ENCODE measurements at regions not wholly inside any gene's neighbourhood (a gene's known extent, or its start where the extent isn't known, plus 50 kb on each side); places are given as distances from the start of the nearest gene placed in this dataset.

DNA sequence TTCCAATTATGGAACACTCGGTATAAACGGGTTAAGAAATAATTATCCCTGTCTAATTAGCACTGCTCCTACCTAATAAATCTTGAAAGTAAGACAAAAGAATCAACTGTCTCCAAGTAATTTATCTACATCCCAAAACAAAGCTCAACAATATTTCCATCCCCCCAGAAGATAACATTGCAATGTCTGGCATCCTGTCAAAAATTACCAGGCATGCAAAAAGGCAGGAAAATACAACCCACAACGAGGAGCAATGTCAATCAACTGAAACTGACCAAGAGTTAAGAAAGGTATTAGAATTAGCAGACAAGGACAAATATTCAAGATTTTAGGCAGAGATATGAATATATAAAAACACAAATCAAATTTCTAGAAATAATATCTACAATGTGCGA lies 84.5 kb upstream of the SVIL start:
- Histone ChIP-seq H3K4me1 (ENCODE audit: control insufficient read depth in 4 of 4, insufficient read depth in 4 of 4, low read length in 3 of 4) (no peaks in the 10 kb centered on the region), H3K36me3 (ENCODE audit: control insufficient read depth in 4 of 4, insufficient read depth in 3 of 4, low read depth in 1 of 4, low read length in 3 of 4) (no peaks in the 10 kb centered on the region), H3K9ac (ENCODE audit: low read depth in 1 of 2, low read length in 2 of 2) (no peak overlapping the region), H3K27ac (ENCODE audit: low read depth in 1 of 2, low read length in 2 of 2) (no peak overlapping the region), H3K9me3 (ENCODE audit: control insufficient read depth in 4 of 4, low read length in 3 of 4) (peaks cover 0 to 2% (median 0%) of the 10 kb centered on the region in 4 donors), H3K27me3 (ENCODE audit: control insufficient read depth in 4 of 4, insufficient read depth in 4 of 4, low read length in 3 of 4) (no peaks in the 10 kb centered on the region), H3K4me3 (ENCODE audit: low read depth in 1 of 3, low read length in 3 of 3) (no peak overlapping the region)
- TF ChIP-seq YY1 (IDR thresholded peaks at IDR 0.05) (no peak), GABPA (IDR thresholded peaks at IDR 0.05 in 1 of 2, conservative IDR thresholded peaks at IDR 0.05 in 1 of 2) (no peak), SP1 (IDR thresholded peaks at IDR 0.05) (no peak), TAF1 (conservative IDR thresholded peaks at IDR 0.05) (no peak), EGR1 (IDR thresholded peaks at IDR 0.05; ENCODE audit: low read depth in 2 of 2) (no peak)
- TF ChIP-seq, protein P1, sequence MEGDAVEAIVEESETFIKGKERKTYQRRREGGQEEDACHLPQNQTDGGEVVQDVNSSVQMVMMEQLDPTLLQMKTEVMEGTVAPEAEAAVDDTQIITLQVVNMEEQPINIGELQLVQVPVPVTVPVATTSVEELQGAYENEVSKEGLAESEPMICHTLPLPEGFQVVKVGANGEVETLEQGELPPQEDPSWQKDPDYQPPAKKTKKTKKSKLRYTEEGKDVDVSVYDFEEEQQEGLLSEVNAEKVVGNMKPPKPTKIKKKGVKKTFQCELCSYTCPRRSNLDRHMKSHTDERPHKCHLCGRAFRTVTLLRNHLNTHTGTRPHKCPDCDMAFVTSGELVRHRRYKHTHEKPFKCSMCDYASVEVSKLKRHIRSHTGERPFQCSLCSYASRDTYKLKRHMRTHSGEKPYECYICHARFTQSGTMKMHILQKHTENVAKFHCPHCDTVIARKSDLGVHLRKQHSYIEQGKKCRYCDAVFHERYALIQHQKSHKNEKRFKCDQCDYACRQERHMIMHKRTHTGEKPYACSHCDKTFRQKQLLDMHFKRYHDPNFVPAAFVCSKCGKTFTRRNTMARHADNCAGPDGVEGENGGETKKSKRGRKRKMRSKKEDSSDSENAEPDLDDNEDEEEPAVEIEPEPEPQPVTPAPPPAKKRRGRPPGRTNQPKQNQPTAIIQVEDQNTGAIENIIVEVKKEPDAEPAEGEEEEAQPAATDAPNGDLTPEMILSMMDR (IDR thresholded peaks at IDR 0.05; ENCODE audit: low read depth, low read length, missing input control): no peak
- TF ChIP-seq, protein P2, sequence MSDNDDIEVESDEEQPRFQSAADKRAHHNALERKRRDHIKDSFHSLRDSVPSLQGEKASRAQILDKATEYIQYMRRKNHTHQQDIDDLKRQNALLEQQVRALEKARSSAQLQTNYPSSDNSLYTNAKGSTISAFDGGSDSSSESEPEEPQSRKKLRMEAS (IDR thresholded peaks at IDR 0.05): no peak
- TF ChIP-seq, protein P3, sequence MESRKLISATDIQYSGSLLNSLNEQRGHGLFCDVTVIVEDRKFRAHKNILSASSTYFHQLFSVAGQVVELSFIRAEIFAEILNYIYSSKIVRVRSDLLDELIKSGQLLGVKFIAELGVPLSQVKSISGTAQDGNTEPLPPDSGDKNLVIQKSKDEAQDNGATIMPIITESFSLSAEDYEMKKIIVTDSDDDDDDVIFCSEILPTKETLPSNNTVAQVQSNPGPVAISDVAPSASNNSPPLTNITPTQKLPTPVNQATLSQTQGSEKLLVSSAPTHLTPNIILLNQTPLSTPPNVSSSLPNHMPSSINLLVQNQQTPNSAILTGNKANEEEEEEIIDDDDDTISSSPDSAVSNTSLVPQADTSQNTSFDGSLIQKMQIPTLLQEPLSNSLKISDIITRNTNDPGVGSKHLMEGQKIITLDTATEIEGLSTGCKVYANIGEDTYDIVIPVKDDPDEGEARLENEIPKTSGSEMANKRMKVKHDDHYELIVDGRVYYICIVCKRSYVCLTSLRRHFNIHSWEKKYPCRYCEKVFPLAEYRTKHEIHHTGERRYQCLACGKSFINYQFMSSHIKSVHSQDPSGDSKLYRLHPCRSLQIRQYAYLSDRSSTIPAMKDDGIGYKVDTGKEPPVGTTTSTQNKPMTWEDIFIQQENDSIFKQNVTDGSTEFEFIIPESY (IDR thresholded peaks at IDR 0.05): no peak
- no peak for DNase-seq (ENCODE audit: low spot score)
- 79% methylated on average over 4 of the region's 4 CpGs for WGBS

DNA sequence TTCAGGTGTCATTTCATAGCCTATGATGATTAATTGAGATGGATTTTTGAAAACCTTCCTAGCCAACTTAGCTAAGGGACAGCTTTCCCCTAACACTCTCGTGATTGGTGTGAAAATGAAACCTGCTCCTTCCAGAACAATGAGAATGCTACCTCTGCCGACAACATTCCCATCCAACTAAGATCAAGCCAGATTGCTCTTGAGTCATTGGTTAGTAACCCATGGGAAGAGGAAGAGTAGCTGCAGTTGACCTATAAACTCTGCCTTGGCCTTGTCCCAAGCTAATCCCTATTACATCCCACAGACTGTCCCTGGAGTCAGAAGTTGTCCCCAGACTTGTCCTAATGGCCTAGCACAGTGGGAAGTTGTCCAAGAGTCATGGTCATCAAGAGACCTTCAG lies 80.5 kb upstream of the SVIL start:
- 92% methylated on average over 2 of the region's 2 CpGs for WGBS
- no peak for DNase-seq (ENCODE audit: low spot score)
- no peak overlapping the region for H3K9ac ChIP-seq (ENCODE audit: low read depth in 1 of 2, low read length in 2 of 2)
- H3K27ac ChIP-seq (ENCODE audit: low read depth in 1 of 2, low read length in 2 of 2): no peak overlapping the region
- no peak overlapping the region for H3K4me3 ChIP-seq (ENCODE audit: low read depth in 1 of 3, low read length in 3 of 3)
- H3K27me3 ChIP-seq (ENCODE audit: control insufficient read depth in 4 of 4, insufficient read depth in 4 of 4, low read length in 3 of 4): no peaks in the 10 kb centered on the region
- H3K4me1 ChIP-seq (ENCODE audit: control insufficient read depth in 4 of 4, insufficient read depth in 4 of 4, low read length in 3 of 4): no peaks in the 10 kb centered on the region
- peaks cover 0 to 2% (median 0%) of the 10 kb centered on the region in 4 donors for H3K9me3 ChIP-seq (ENCODE audit: control insufficient read depth in 4 of 4, low read length in 3 of 4)
- TF ChIP-seq EGR1 (IDR thresholded peaks at IDR 0.05; ENCODE audit: low read depth in 2 of 2) (no peak), SP1 (IDR thresholded peaks at IDR 0.05) (no peak), FOXA1 (IDR thresholded peaks at IDR 0.05) (no peak), JUND (IDR thresholded peaks at IDR 0.05) (no peak), GABPA (IDR thresholded peaks at IDR 0.05 in 1 of 2, conservative IDR thresholded peaks at IDR 0.05 in 1 of 2) (no peak), NR2F2 (IDR thresholded peaks at IDR 0.05) (no peak), HNF4A (conservative IDR thresholded peaks at IDR 0.05) (no peak), FOXA2 (IDR thresholded peaks at IDR 0.05) (no peak)
- TF ChIP-seq, protein P2 (IDR thresholded peaks at IDR 0.05): no peak
- TF ChIP-seq, protein P1 (IDR thresholded peaks at IDR 0.05; ENCODE audit: low read depth, low read length, missing input control): no peak
- H3K36me3 ChIP-seq (ENCODE audit: control insufficient read depth in 4 of 4, insufficient read depth in 3 of 4, low read depth in 1 of 4, low read length in 3 of 4): no peaks in the 10 kb centered on the region
